Gastroesophageal sphincter (tissue), 4 donors: ENCODE measurements at regions not wholly inside any gene's neighbourhood (a gene's known extent, or its start where the extent isn't known, plus 50 kb on each side); places are given as distances from the start of the nearest gene placed in this dataset.
A peak's percentile ranks its signal among the peaks of the same experiment; 100 is the strongest.

Experiments used
- ATAC-seq: fragments of 150-250 bp; one replicate; pipeline ENCODE4 v1.9.1; 2016; ENCODE audit warnings: mild to moderate bottlenecking, moderate library complexity
- H3K27ac ChIP-seq, 4 donors: fragments of 200-600 bp; sonication (generic) in 3 of 4; 1 replicate in 3 of 4; 2 replicates in 1 of 4; pipeline ENCODE4 v1.5.1; 2016 to 2019
- H3K27me3 ChIP-seq: fragments of 200-600 bp; sonication (generic); one replicate; pipeline ENCODE4 v1.5.1; 2019
- H3K36me3 ChIP-seq, 2 donors: fragments of 200-600 bp; sonication (generic); one replicate each; pipeline ENCODE4 v1.5.1; 2019; ENCODE audit warnings: control low read depth in 1 of 2
- H3K4me1 ChIP-seq, 3 donors: fragments of 200-600 bp; sonication (generic); 1 replicate in 2 of 3; 2 replicates in 1 of 3; pipeline ENCODE4 v1.5.1; 2016 to 2019; ENCODE audit warnings: control low read depth in 2 of 3
- H3K4me3 ChIP-seq, 2 donors: fragments of 200-600 bp; sonication (generic); one replicate each; pipeline ENCODE4 v1.5.1; 2019; ENCODE audit warnings: mild to moderate bottlenecking in 1 of 2, moderate library complexity in 1 of 2
- H3K9me3 ChIP-seq, 3 donors: fragments of 200-600 bp; sonication (generic); one replicate each; pipeline ENCODE4 v1.5.1; 2017 to 2019; ENCODE audit warnings: control low read depth in 2 of 3
- EP300 ChIP-seq: sonication (generic); formaldehyde crosslinking; IDR thresholded peaks from one replicate; pipeline ENCODE4 v1.6.1; 2017; ENCODE audit warnings: antibody characterized with exemption, mild to moderate bottlenecking
- POLR2A ChIP-seq, 2 donors: fragments of 450-650 bp; IDR thresholded peaks; one replicate each; pipeline ENCODE4 v1.6.1; 2017; ENCODE audit warnings: antibody characterized with exemption in 2 of 2, mild to moderate bottlenecking in 2 of 2, moderate library complexity in 1 of 2
- POLR2AphosphoS5 ChIP-seq: sonication (generic); formaldehyde crosslinking; IDR thresholded peaks from one replicate; pipeline ENCODE4 v1.6.1; 2017; ENCODE audit warnings: antibody characterized with exemption
- WGBS, 2 donors: methylation state at CpG; one replicate each; pipeline ENCODE4 v1.1.5; 2018; ENCODE audit warnings: low coverage in 1 of 2; 5-methylcytosine and 5-hydroxymethylcytosine counted together
- TF ChIP-seq, protein P1 (sequence below), 4 experiments: fragments of 200-600 bp in 2 of 4; fragments of 450-650 bp in 2 of 4; sonication (generic) in 1 of 4; IDR thresholded peaks; one replicate each; pipeline ENCODE4 v1.5.1; 2017 to 2019; ENCODE audit warnings: antibody characterized with exemption in 4 of 4, mild to moderate bottlenecking in 2 of 4, moderate library complexity in 2 of 4

DNA sequence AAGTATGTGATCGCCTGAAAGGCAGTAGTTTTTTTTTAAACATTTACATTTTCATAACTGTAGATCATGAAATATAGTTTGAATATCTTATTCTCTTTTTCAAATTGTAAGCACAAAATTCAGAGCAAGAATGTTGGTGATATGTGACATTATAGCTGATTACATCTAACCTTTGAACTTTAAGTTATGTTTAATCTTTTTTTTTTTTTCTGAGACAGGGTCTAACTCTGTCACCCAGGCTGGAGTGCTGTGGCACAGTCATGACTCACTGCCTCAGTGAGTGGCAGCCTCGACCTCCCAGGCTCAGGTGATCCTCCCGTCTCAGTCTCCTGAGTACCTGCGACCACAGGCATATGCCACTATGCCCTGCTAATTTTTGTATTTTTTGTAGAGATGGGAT, 278.7 kb upstream of the NEBL start:
- ATAC-seq = no peak
- Histone ChIP-seq H3K9me3 (peaks cover 0 to 12% (median 0%) of the 10 kb centered on the region in 3 donors), H3K36me3 (no peaks in the 10 kb centered on the region), H3K4me3 (no peak overlapping the region), H3K4me1 (peaks cover 0 to 23% (median 15%) of the 10 kb centered on the region in 3 donors), H3K27ac (no peak overlapping the region), H3K27me3 (peaks cover 60% of the 10 kb centered on the region)
- TF ChIP-seq, protein P1, sequence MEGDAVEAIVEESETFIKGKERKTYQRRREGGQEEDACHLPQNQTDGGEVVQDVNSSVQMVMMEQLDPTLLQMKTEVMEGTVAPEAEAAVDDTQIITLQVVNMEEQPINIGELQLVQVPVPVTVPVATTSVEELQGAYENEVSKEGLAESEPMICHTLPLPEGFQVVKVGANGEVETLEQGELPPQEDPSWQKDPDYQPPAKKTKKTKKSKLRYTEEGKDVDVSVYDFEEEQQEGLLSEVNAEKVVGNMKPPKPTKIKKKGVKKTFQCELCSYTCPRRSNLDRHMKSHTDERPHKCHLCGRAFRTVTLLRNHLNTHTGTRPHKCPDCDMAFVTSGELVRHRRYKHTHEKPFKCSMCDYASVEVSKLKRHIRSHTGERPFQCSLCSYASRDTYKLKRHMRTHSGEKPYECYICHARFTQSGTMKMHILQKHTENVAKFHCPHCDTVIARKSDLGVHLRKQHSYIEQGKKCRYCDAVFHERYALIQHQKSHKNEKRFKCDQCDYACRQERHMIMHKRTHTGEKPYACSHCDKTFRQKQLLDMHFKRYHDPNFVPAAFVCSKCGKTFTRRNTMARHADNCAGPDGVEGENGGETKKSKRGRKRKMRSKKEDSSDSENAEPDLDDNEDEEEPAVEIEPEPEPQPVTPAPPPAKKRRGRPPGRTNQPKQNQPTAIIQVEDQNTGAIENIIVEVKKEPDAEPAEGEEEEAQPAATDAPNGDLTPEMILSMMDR (IDR thresholded peaks at IDR 0.05) = no peak
- TF ChIP-seq POLR2AphosphoS5 (no peak), POLR2A (IDR thresholded peaks at IDR 0.05) (no peak), EP300 (no peak)
- 93 to 97% methylated on average over 4 of the region's 4 CpGs for WGBS, 2 donors

DNA sequence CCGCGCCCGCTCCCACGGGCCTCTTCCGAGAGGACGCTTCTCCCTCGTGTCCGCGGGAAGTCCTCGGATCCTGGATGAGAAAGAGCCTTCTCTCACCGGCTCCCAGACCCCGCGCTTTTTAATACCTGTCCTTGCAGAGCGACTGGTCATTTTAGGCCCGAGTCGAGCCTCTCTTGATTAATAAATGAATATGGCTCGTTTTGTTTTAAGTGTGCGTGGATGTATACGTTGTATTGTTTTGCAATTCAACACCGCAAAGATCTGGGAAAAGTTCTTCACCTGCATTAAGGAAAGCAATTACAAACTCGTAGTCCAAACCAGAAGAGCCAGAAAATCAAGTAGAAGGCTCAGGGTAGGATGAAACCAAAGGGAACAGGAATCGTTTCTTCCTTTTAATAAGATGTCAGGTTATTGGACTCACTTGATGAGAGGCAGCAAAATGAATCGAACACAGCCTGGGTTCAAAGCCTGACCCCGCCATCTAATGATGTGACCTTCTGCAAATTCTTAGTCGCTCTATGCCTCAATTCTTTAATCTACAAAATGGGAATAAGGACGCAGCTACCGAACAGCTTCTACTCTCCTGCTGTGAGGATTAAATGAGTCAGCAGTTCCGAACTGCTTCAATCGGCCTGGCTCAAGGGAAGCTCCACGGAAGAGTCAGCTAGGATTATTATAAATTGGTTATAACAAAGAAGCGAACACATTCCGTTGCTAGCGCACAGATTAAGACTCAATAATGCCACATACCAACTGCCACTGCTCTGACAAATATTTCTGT, 277.8 kb upstream of the NEBL start:
- H3K27me3 ChIP-seq = peaks cover 60% of the 10 kb centered on the region
- H3K9me3 ChIP-seq = peaks cover 0 to 10% (median 0%) of the 10 kb centered on the region in 3 donors
- TF ChIP-seq POLR2AphosphoS5 (no peak), POLR2A (IDR thresholded peaks at IDR 0.05) (no peak), EP300 (no peak)
- TF ChIP-seq, protein P1 (IDR thresholded peaks at IDR 0.05) = no peak
- peak overlapping the region in 1 of 2 donors; percentile 59 for H3K4me3 ChIP-seq
- no peaks in the 10 kb centered on the region for H3K36me3 ChIP-seq
- no peak for ATAC-seq
- WGBS, 2 donors = 40 to 67% methylated on average over 8 to 17 of the region's 33 CpGs
- H3K4me1 ChIP-seq = peaks cover 0 to 23% (median 15%) of the 10 kb centered on the region in 3 donors
- no peak overlapping the region for H3K27ac ChIP-seq

DNA sequence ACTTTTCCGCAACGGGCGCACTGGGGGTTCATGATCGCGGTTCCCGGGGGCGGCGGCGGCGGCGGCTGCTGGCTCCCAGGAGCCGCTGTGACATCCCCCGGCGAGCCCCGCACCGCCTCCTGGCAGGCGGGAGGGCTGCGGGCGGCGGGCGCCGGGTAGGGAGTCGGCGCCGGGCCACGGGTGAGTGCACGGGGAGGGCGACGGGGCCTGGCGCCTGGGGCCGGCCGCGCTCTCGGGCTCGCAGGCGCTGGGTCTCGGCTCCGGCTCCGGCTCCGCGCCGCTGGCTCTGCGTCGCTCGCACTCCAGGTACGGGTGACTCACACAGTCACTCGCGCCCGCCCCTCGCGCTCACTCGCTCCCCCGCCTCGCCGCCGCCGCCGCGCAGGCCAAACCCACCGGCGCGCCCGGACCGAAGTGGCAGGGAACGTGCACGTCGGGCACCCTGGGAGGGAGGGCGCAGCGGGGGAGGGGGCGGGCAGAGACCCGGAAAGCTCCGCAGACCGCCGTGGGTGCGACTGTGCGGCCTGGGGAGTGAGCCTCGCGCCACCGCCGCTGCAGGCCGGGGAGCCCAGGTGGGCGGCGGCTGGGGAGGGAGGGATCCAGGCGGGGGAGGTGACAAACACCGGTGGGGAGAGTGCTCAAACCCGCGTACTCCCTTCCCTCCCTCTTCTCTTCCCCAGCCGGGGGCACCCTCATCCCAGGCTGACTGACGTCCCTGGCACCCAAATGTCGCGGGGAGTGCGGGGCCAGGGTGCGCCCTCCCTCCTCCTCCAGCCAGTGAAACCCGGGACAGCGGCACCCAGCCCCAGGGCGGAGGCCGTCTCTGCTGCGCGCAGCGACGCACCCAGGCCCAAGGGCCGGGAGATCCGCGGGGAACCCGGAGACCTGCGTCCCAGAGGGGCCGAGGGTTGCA, 276.9 kb upstream of the NEBL start:
- H3K4me1 ChIP-seq = peaks cover 0 to 23% (median 15%) of the 10 kb centered on the region in 3 donors
- H3K27ac ChIP-seq = peak overlapping the region in 1 of 4 donors; percentile 42
- no CpG with 5 or more reads among the region's 107 CpGs for WGBS, 2 donors
- H3K27me3 ChIP-seq = peaks cover 60% of the 10 kb centered on the region
- TF ChIP-seq EP300 (no peak), POLR2A (IDR thresholded peaks at IDR 0.05) (no peak), POLR2AphosphoS5 (no peak)
- TF ChIP-seq, protein P1 (IDR thresholded peaks at IDR 0.05) = no peak
- peak; percentile 52 for ATAC-seq
- peaks cover 0 to 1% (median 0%) of the 10 kb centered on the region in 3 donors for H3K9me3 ChIP-seq
- peak overlapping the region; percentile 20 to 59 for H3K4me3 ChIP-seq
- H3K36me3 ChIP-seq = no peaks in the 10 kb centered on the region

DNA sequence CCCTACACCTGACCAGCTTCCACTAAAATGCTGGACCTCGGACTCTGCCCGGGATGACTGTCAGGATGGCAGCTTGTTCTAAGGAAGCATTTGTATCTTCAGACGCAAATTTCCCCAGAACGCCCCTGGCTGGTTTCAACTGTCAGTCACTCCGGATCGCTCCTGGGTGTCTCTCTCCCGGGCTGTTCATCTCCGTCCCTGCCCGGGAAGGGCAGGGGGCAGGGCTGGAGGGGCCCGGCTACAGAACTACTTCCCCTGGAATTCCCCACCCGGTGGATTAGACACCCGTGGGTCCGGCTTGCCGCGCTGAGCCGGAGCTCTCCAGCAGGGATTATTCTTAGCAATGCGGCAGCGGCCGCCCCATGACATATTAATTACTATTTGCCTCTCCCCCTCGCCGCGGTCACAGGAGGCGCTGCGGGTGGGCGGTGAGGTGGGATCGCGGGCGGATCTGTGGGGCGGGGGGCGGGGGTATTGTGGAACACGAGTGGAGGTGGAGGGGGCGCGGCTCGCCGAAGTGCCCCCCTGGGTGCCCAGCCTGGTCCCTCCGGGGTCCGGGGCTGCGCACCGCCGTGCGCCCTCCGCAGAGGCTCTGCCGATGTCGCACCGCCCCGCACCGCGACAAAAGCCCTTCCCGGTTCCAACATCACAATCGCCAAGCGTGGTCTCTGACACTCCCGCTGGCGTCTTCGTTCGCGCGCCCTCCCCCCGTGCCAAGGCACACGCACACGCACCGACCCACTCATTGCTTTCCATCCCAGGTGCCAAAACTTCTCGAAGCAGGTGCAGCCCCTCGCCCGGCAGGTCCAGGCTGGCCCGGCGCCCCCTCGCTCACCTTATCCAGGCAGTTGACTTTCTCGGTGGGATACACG, 276.1 kb upstream of the NEBL start:
- H3K36me3 ChIP-seq = no peaks in the 10 kb centered on the region
- peak overlapping the region in 1 of 4 donors; percentile 42 for H3K27ac ChIP-seq
- TF ChIP-seq EP300 = no peak
- TF ChIP-seq, protein P1 (IDR thresholded peaks at IDR 0.05) = no peak
- TF ChIP-seq POLR2AphosphoS5 = no peak
- no peak for TF ChIP-seq POLR2A (IDR thresholded peaks at IDR 0.05)
- H3K4me1 ChIP-seq = peaks cover 0 to 23% (median 15%) of the 10 kb centered on the region in 3 donors
- 0% methylated on average over 1 to 19 of the region's 69 CpGs for WGBS, 2 donors
- ATAC-seq = peak; percentile 16
- no peaks in the 10 kb centered on the region for H3K9me3 ChIP-seq
- peak overlapping the region; percentile 20 to 59 for H3K4me3 ChIP-seq
- H3K27me3 ChIP-seq = peaks cover 60% of the 10 kb centered on the region
